ENCODE measurements at regions not wholly inside any gene's neighbourhood (a gene's known extent, or its start where the extent isn't known, plus 50 kb on each side); places are given as distances from the start of the nearest gene placed in this dataset.

DNA sequence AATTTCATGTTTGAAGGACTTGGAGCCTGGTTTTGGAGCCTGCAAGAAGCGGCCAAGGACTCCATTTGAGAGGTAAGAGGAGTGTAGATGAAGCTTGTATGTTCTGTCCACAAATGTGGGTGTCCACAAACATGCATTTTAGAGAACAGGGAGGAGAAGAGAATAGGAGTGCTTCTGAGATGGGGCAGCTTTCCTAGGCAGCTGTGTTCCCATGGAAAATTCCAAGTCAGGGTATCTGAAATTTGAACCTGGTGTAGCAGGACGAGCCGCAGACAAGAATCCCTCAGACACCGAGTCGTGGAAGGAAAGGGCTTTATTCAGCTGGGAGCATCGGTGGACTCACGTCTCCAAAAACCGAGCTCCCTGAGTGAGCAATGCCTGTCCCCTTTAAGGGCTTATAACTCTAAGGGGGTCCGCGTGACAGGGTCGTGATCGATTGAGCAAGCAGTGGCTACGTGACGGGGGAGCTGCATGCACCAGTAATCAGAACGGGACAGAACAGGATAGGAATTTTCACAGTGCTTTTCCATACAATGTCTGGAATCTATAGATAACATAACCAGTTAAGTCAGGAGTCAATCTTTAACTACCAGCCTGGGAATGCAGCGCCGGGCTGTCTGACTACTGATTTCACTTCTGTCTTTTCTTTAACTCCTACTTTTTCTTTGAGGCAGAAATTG lies 71.4 kb upstream of the WDR72 start:
- no peak overlapping the region for H3K4me3 ChIP-seq (replicated peaks in 1 of 3; ENCODE audit: insufficient read depth in 1 of 3, low read depth in 1 of 3, low read length in 3 of 3)
- no peak for TF ChIP-seq GATA2 (IDR thresholded peaks at IDR 0.05; ENCODE audit: insufficient read depth, insufficient read length, low read depth, low read length)
- TF ChIP-seq EZH2 (IDR thresholded peaks at IDR 0.05; ENCODE audit: borderline replicate concordance, low read depth, low read length, severe bottlenecking) = no peak
- no peak for TF ChIP-seq POLR2AphosphoS5 (IDR thresholded peaks at IDR 0.05; ENCODE audit: insufficient read depth, low read depth, low read length)
- TF ChIP-seq JUN (IDR thresholded peaks at IDR 0.05; ENCODE audit: borderline replicate concordance, insufficient read depth, insufficient read length, low read depth) = no peak
- TF ChIP-seq POLR2A (IDR thresholded peaks at IDR 0.05; ENCODE audit: low read depth, low read length) = no peak
- TF ChIP-seq, protein P1, sequence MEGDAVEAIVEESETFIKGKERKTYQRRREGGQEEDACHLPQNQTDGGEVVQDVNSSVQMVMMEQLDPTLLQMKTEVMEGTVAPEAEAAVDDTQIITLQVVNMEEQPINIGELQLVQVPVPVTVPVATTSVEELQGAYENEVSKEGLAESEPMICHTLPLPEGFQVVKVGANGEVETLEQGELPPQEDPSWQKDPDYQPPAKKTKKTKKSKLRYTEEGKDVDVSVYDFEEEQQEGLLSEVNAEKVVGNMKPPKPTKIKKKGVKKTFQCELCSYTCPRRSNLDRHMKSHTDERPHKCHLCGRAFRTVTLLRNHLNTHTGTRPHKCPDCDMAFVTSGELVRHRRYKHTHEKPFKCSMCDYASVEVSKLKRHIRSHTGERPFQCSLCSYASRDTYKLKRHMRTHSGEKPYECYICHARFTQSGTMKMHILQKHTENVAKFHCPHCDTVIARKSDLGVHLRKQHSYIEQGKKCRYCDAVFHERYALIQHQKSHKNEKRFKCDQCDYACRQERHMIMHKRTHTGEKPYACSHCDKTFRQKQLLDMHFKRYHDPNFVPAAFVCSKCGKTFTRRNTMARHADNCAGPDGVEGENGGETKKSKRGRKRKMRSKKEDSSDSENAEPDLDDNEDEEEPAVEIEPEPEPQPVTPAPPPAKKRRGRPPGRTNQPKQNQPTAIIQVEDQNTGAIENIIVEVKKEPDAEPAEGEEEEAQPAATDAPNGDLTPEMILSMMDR (IDR thresholded peaks at IDR 0.05; ENCODE audit: extremely low read depth in 1 of 2, insufficient read depth in 1 of 2, low read depth in 1 of 2, low read length in 2 of 2) = no peak
- TF ChIP-seq, protein P2, sequence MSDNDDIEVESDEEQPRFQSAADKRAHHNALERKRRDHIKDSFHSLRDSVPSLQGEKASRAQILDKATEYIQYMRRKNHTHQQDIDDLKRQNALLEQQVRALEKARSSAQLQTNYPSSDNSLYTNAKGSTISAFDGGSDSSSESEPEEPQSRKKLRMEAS (IDR thresholded peaks at IDR 0.05; ENCODE audit: insufficient read depth, insufficient read length) = no peak
- no peak for TF ChIP-seq FOS (IDR thresholded peaks at IDR 0.05; ENCODE audit: borderline replicate concordance, insufficient read depth, low read length)
- TF ChIP-seq MYC (IDR thresholded peaks at IDR 0.05; ENCODE audit: low read depth, low read length) = no peak
- DNase-seq (ENCODE audit: low read depth, low spot score) = no peak
- no peak overlapping the region for H3K4me2 ChIP-seq (ENCODE audit: insufficient read depth, low read length)
- dilution Hi-C loops (cut with MboI; ENCODE audit: extremely low pct_ligation_motif_present, low sequenced_read_pairs) = no loop called here
- no peaks in the 10 kb centered on the region for H3K4me1 ChIP-seq (ENCODE audit: control insufficient read depth, extremely low read depth, insufficient read depth, low read length)
- H2AFZ ChIP-seq (ENCODE audit: low read depth, low read length) = no peak overlapping the region
- H3K9ac ChIP-seq (replicated peaks; ENCODE audit: extremely low read depth, insufficient read depth, low read length) = no peak overlapping the region
- intact Hi-C loops (cut with micrococcal nuclease) = no loop called here
- no peaks in the 10 kb centered on the region for H3K36me3 ChIP-seq (ENCODE audit: control insufficient read depth in 2 of 2, extremely low read depth in 1 of 2, insufficient read depth in 2 of 2, low read length in 2 of 2)
- ChIA-PET CTCF (no interaction called here), POLR2A (no interaction called here)
- no peaks in the 10 kb centered on the region for H3K9me1 ChIP-seq (replicated peaks; ENCODE audit: control insufficient read depth, extremely low read depth, insufficient read depth, low read length)
- no TSS peak for BruUV-seq (replicated peaks)
- H3K9me3 ChIP-seq (replicated peaks; ENCODE audit: control insufficient read depth, insufficient read depth, low read length) = no peaks in the 10 kb centered on the region
- H3K27me3 ChIP-seq (ENCODE audit: control insufficient read depth in 2 of 2, insufficient read depth in 2 of 2, low read length in 2 of 2) = no peaks in the 10 kb centered on the region
- no peak for FAIRE-seq
- no peaks in the 10 kb centered on the region for H4K20me1 ChIP-seq (replicated peaks; ENCODE audit: control insufficient read depth, extremely low read depth, insufficient read depth, low read length)
- no peaks in the 10 kb centered on the region for H3K79me2 ChIP-seq (ENCODE audit: control insufficient read depth, insufficient read depth, low read length)
- no peak overlapping the region for H3K27ac ChIP-seq (ENCODE audit: insufficient read depth, low read depth, low read length)
